OCI-LY7 (cell line): ENCODE measurements at regions not wholly inside any gene's neighbourhood (a gene's known extent, or its start where the extent isn't known, plus 50 kb on each side); places are given as distances from the start of the nearest gene placed in this dataset.

ENCODE experiments used
- BruUV-seq: library from RNA; stranded (reverse); fragments of 400-500 nt; replicated peaks from 2 replicates; lab custom pipeline; 2021; lab: Mats Ljungman, UMichigan
- CTCF ChIA-PET: fragments of 300-600 bp; sonication (Branson Sonifier 250); formaldehyde crosslinking; loops from one replicate; lab custom pipeline; 2022; ENCODE audit warnings: antibody characterized with exemption; ENCODE audit not compliant: unreplicated experiment; lab: Charles Lee
- POLR2A ChIA-PET: fragments of 300-600 bp; sonication (Branson Sonifier 250); formaldehyde crosslinking; loops from one replicate; lab custom pipeline; 2022; ENCODE audit warnings: antibody characterized with exemption; lab: Charles Lee
- DNase-seq: peaks from one replicate; pipeline ENCODE4 v3.0.0-alpha.2; 2015; ENCODE audit warnings: low spot score
- H2AFZ ChIP-seq: fragments of 200-600 bp; sonication (generic), shearing (Covaris generic); 2 replicates; pipeline ENCODE4 v1.6.1; 2014; ENCODE audit warnings: mild to moderate bottlenecking, antibody characterized with exemption, low read length, moderate library complexity
- H3K27ac ChIP-seq: fragments of 200-600 bp; sonication (generic); 2 replicates; pipeline ENCODE4 v1.5.1; 2014; ENCODE audit warnings: mixed run types, low read depth, mild to moderate bottlenecking, moderate library complexity, low read length, inconsistent platforms; ENCODE audit not compliant: poor library complexity, severe bottlenecking
- H3K36me3 ChIP-seq: fragments of 200-600 bp; sonication (generic); 2 replicates; pipeline ENCODE4 v1.6.1; 2014; ENCODE audit warnings: mild to moderate bottlenecking, antibody characterized with exemption, low read length, moderate library complexity, mixed read lengths; ENCODE audit not compliant: insufficient read depth
- H3K4me1 ChIP-seq: fragments of 200-600 bp; sonication (generic); 2 replicates; pipeline ENCODE4 v1.5.1; 2014; ENCODE audit warnings: mild to moderate bottlenecking, low read length; ENCODE audit not compliant: insufficient read depth, poor library complexity, severe bottlenecking
- H3K4me2 ChIP-seq: fragments of 200-600 bp; sonication (generic); 2 replicates; pipeline ENCODE4 v1.6.1; 2014; ENCODE audit warnings: mild to moderate bottlenecking, low read length
- H3K4me3 ChIP-seq: fragments of 200-600 bp; sonication (generic); 2 replicates; pipeline ENCODE4 v1.5.1; 2014; ENCODE audit warnings: mild to moderate bottlenecking, low read depth, low read length; ENCODE audit not compliant: poor library complexity, severe bottlenecking
- H3K79me2 ChIP-seq: fragments of 200-600 bp; sonication (generic); 2 replicates; pipeline ENCODE4 v1.6.1; 2016; ENCODE audit warnings: low read depth, mild to moderate bottlenecking, low read length, moderate library complexity, mixed read lengths; ENCODE audit not compliant: insufficient read depth
- H3K9me2 ChIP-seq: fragments of 200-600 bp; sonication (generic); 2 replicates; pipeline ENCODE4 v1.6.1; 2016; ENCODE audit warnings: mild to moderate bottlenecking, low read length, mixed read lengths; ENCODE audit not compliant: insufficient read depth
- H3K9me3 ChIP-seq: fragments of 200-600 bp; sonication (generic); 2 replicates; pipeline ENCODE4 v1.6.1; 2014; ENCODE audit warnings: mild to moderate bottlenecking, mixed run types, low read length, mixed read lengths
- H4K20me1 ChIP-seq: fragments of 200-600 bp; sonication (generic); 2 replicates; pipeline ENCODE4 v1.6.1; 2014; ENCODE audit warnings: mild to moderate bottlenecking, antibody characterized with exemption, low read length, moderate library complexity, mixed read lengths; ENCODE audit not compliant: insufficient read depth
- CTCF ChIP-seq: fragments of 200-600 bp; sonication (generic); conservative IDR thresholded peaks from 2 replicates; pipeline ENCODE4 v1.5.1; 2014; ENCODE audit warnings: mild to moderate bottlenecking, antibody characterized with exemption, low read length, moderate library complexity, mixed read lengths
- EZH2phosphoT487 ChIP-seq: fragments of 200-600 bp; sonication (generic); IDR thresholded peaks from 2 replicates; pipeline ENCODE4 v1.6.1; 2018; ENCODE audit warnings: low read depth, borderline replicate concordance, mild to moderate bottlenecking, mixed run types, antibody characterized with exemption, low read length, moderate library complexity, mixed read lengths
- intact Hi-C: fragments of 100-400 bp; cut with micrococcal nuclease; formaldehyde crosslinking; loops from one replicate; pipeline ENCODE4 v1.10.0; 2022; ENCODE audit not compliant: unreplicated experiment

- Histone ChIP-seq H3K9me3 (no peaks in the 10 kb centered on the region), H3K9me2 (no peaks in the 10 kb centered on the region), H3K4me2 (no peak overlapping the region), H3K4me3 (no peak overlapping the region), H3K27ac (no peak overlapping the region), H2AFZ (no peak overlapping the region), H4K20me1 (no peaks in the 10 kb centered on the region), H3K4me1 (no peaks in the 10 kb centered on the region), H3K79me2 (no peaks in the 10 kb centered on the region), H3K36me3 (no peaks in the 10 kb centered on the region)
- intact Hi-C loops = no loop called here
- ChIA-PET POLR2A (no interaction called here), CTCF (no interaction called here)
- no peak for DNase-seq
- no TSS peak for BruUV-seq
- TF ChIP-seq CTCF (no peak), EZH2phosphoT487 (no peak)
Measured at GRCh38 chr3:39724233-39724846, 85.1 kb upstream of the MYRIP start.

- intact Hi-C loops = no loop called here
- Histone ChIP-seq H4K20me1 (no peaks in the 10 kb centered on the region), H2AFZ (no peak overlapping the region), H3K4me3 (no peak overlapping the region), H3K36me3 (no peaks in the 10 kb centered on the region), H3K4me1 (no peaks in the 10 kb centered on the region), H3K79me2 (no peaks in the 10 kb centered on the region), H3K27ac (no peak overlapping the region), H3K9me2 (no peaks in the 10 kb centered on the region), H3K9me3 (no peaks in the 10 kb centered on the region), H3K4me2 (no peak overlapping the region)
- no TSS peak for BruUV-seq
- no peak for DNase-seq
- ChIA-PET POLR2A (interaction anchor here (0.6 kb wide), 1 partner anchor 1916 kb away, joined by 4 read pairs; no protein-coding TSS in a partner anchor), CTCF (no interaction called here)
- no peak for TF ChIP-seq CTCF
- TF ChIP-seq EZH2phosphoT487 = no peak
Measured at GRCh38 chr3:39725321-39725720, 84.1 kb upstream of the MYRIP start.

- Histone ChIP-seq H3K79me2 (no peaks in the 10 kb centered on the region), H3K27ac (no peak overlapping the region), H3K4me1 (no peaks in the 10 kb centered on the region), H3K4me2 (no peak overlapping the region), H3K9me2 (no peaks in the 10 kb centered on the region), H2AFZ (no peak overlapping the region), H4K20me1 (no peaks in the 10 kb centered on the region), H3K9me3 (no peaks in the 10 kb centered on the region), H3K4me3 (no peak overlapping the region), H3K36me3 (no peaks in the 10 kb centered on the region)
- ChIA-PET POLR2A (no interaction called here), CTCF (no interaction called here)
- intact Hi-C loops = no loop called here
- BruUV-seq = no TSS peak
- no peak for TF ChIP-seq EZH2phosphoT487
- no peak for TF ChIP-seq CTCF
- DNase-seq = no peak
Measured at GRCh38 chr3:39727415-39727814, 82.0 kb upstream of the MYRIP start.
